Peyer's patch (tissue), 4 donors: ENCODE measurements at regions not wholly inside any gene's neighbourhood (a gene's known extent, or its start where the extent isn't known, plus 50 kb on each side); places are given as distances from the start of the nearest gene placed in this dataset.

Source experiments
- DNase-seq, 3 donors: peaks; one replicate each; pipeline ENCODE4 v3.0.0-alpha.2; 2017 to 2019
- H3K27ac ChIP-seq, 4 donors: fragments of 200-600 bp; sonication (generic); one replicate each; pipeline ENCODE4 v1.5.1; 2016 to 2019
- H3K27me3 ChIP-seq, 2 donors: fragments of 200-600 bp; sonication (generic); one replicate each; pipeline ENCODE4 v1.5.1; 2019
- H3K36me3 ChIP-seq, 3 donors: fragments of 200-600 bp; sonication (generic); one replicate each; pipeline ENCODE4 v1.5.1; 2016 to 2019
- H3K4me1 ChIP-seq, 4 donors: fragments of 200-600 bp; sonication (generic); one replicate each; pipeline ENCODE4 v1.5.1; 2016 to 2019
- H3K4me3 ChIP-seq, 4 donors: fragments of 200-600 bp; sonication (generic); 1 replicate in 3 of 4; 2 replicates in 1 of 4; pipeline ENCODE4 v1.5.1; 2016 to 2019; ENCODE audit warnings: mild to moderate bottlenecking in 1 of 4
- H3K9me3 ChIP-seq, 4 donors: fragments of 200-600 bp; sonication (generic); one replicate each; pipeline ENCODE4 v1.5.1; 2016 to 2019; ENCODE audit warnings: mild to moderate bottlenecking in 1 of 4
- CTCF ChIP-seq, 6 experiments: fragments of 450-650 bp in 4 of 6; fragments of 200-600 bp in 2 of 6; sonication (generic) in 1 of 6; IDR thresholded peaks; one replicate each; pipeline ENCODE4 v1.5.1; 2017 to 2019; ENCODE audit warnings: antibody characterized with exemption in 6 of 6, mild to moderate bottlenecking in 3 of 6, moderate library complexity in 1 of 6
- POLR2A ChIP-seq, 2 donors: fragments of 450-650 bp; IDR thresholded peaks; one replicate each; pipeline ENCODE4 v1.5.1; 2017; ENCODE audit warnings: antibody characterized with exemption in 2 of 2, mild to moderate bottlenecking in 2 of 2, moderate library complexity in 2 of 2

- peak overlapping the region in 1 of 4 donors; percentile 63 for H3K27ac ChIP-seq
- H3K4me1 ChIP-seq, result peaks cover 0 to 31% (median 0%) of the 10 kb centered on the region in 4 donors
These were observed 234.8 kb upstream of the JADE1 start for GRCh38 chr4:128574706-128575105.

GRCh38 chr4:128573781-128574508 lies 235.6 kb upstream of the JADE1 start:
- no peaks in the 10 kb centered on the region for H3K27me3 ChIP-seq
- H3K4me1 ChIP-seq, result peaks cover 0 to 31% (median 0%) of the 10 kb centered on the region in 4 donors
- peak overlapping the region in 2 of 4 donors; percentile 60 to 63 for H3K27ac ChIP-seq
- DNase-seq, result no peak
- no peak overlapping the region for H3K4me3 ChIP-seq
- no peak for TF ChIP-seq CTCF (IDR thresholded peaks at IDR 0.05)
- no peak for TF ChIP-seq POLR2A (IDR thresholded peaks at IDR 0.05)
- no peaks in the 10 kb centered on the region for H3K36me3 ChIP-seq
- H3K9me3 ChIP-seq, result no peaks in the 10 kb centered on the region

More at GRCh38 chr4:128574706-128575105, 234.8 kb upstream of the JADE1 start:
- TF ChIP-seq POLR2A (IDR thresholded peaks at IDR 0.05) (no peak), CTCF (IDR thresholded peaks at IDR 0.05) (peak in 5 of 6 experiments; percentile 13 to 69 (median 52))
- no peaks in the 10 kb centered on the region for H3K36me3 ChIP-seq
- H3K9me3 ChIP-seq, result no peaks in the 10 kb centered on the region
- no peak overlapping the region for H3K4me3 ChIP-seq
- peak; percentile 52 to 89 (median 63) for DNase-seq
- no peaks in the 10 kb centered on the region for H3K27me3 ChIP-seq

- peaks cover 0 to 31% (median 0%) of the 10 kb centered on the region in 4 donors for H3K4me1 ChIP-seq
- H3K4me3 ChIP-seq, result no peak overlapping the region
- H3K27me3 ChIP-seq, result no peaks in the 10 kb centered on the region
- H3K36me3 ChIP-seq, result no peaks in the 10 kb centered on the region
- H3K27ac ChIP-seq, result peak overlapping the region in 2 of 4 donors; percentile 45 to 60
- no peaks in the 10 kb centered on the region for H3K9me3 ChIP-seq
- DNase-seq, result no peak
- no peak for TF ChIP-seq POLR2A (IDR thresholded peaks at IDR 0.05)
- no peak for TF ChIP-seq CTCF (IDR thresholded peaks at IDR 0.05)
These were observed 236.7 kb upstream of the JADE1 start for GRCh38 chr4:128572778-128573241.

- peak in 1 of 6 experiments; percentile 4 for TF ChIP-seq CTCF (IDR thresholded peaks at IDR 0.05)
- TF ChIP-seq POLR2A (IDR thresholded peaks at IDR 0.05), result no peak
- DNase-seq, result peak in 1 of 3 donors; percentile 73
- H3K36me3 ChIP-seq, result no peaks in the 10 kb centered on the region
- no peak overlapping the region for H3K4me3 ChIP-seq
- H3K4me1 ChIP-seq, result peaks cover 0 to 31% (median 0%) of the 10 kb centered on the region in 4 donors
- no peaks in the 10 kb centered on the region for H3K27me3 ChIP-seq
- H3K9me3 ChIP-seq, result no peaks in the 10 kb centered on the region
- peak overlapping the region in 1 of 4 donors; percentile 60 for H3K27ac ChIP-seq
These were observed 237.8 kb upstream of the JADE1 start for GRCh38 chr4:128571747-128572146.

DNA sequence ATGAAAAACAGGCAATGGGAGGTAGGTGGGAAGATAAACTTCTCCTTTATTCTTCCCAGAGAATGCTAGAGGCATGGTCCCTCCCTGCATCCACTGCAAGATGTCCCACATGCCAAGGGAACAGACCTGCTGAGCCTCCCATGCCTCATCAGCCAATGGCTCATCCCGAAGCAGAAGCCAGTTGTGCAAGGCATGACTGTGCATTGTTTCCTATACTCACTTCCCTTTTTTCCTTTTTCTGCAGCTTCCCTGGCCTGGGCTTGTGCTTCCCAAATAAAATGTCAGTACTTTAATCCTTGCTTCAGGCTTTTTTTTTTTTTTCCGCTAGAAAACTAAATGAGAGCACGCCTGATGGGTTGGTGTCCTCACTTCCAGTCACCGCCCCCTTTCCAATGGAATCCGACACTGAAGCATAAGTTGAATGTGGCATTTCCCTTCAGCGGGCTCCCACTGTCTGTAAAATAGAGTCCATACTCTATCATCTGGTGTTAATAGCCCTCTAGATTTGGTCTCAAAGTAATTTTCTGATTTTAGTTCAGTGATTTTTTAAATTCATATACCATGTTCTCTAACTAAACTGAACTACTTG lies 239.0 kb upstream of the JADE1 start:
- no peaks in the 10 kb centered on the region for H3K27me3 ChIP-seq
- H3K4me3 ChIP-seq, result no peak overlapping the region
- H3K27ac ChIP-seq, result no peak overlapping the region
- DNase-seq, result peak in 1 of 3 donors; percentile 57
- TF ChIP-seq CTCF (IDR thresholded peaks at IDR 0.05) (no peak), POLR2A (IDR thresholded peaks at IDR 0.05) (no peak)
- no peaks in the 10 kb centered on the region for H3K9me3 ChIP-seq
- peaks cover 0 to 31% (median 0%) of the 10 kb centered on the region in 4 donors for H3K4me1 ChIP-seq
- no peaks in the 10 kb centered on the region for H3K36me3 ChIP-seq
